Breast epithelium (tissue), 4 donors: ENCODE measurements at regions not wholly inside any gene's neighbourhood (a gene's known extent, or its start where the extent isn't known, plus 50 kb on each side); places are given as distances from the start of the nearest gene placed in this dataset.

Experiments used
- DNase-seq, 2 donors: peaks; one replicate each; pipeline ENCODE4 v3.0.0-alpha.2; 2019; ENCODE audit warnings: low spot score in 2 of 2
- H3K27ac ChIP-seq, 2 donors: fragments of 200-600 bp; sonication (generic) in 1 of 2; one replicate each; pipeline ENCODE4 v1.5.1; 2016 to 2019; ENCODE audit warnings: mild to moderate bottlenecking in 1 of 2
- H3K27me3 ChIP-seq, 2 donors: fragments of 200-600 bp; sonication (generic) in 1 of 2; one replicate each; pipeline versions ENCODE4 v1.5.1 to v1.6.0; 2017 to 2019; ENCODE audit warnings: control low read depth in 1 of 2, mild to moderate bottlenecking in 1 of 2
- H3K36me3 ChIP-seq: fragments of 200-600 bp; one replicate; pipeline ENCODE4 v1.5.1; 2019
- H3K4me1 ChIP-seq, 2 donors: fragments of 200-600 bp; sonication (generic); one replicate each; pipeline ENCODE4 v1.5.1; 2016 to 2019; ENCODE audit warnings: control low read depth in 1 of 2
- H3K4me3 ChIP-seq, 3 donors: fragments of 200-600 bp; sonication (generic); 1 replicate in 2 of 3; 2 replicates in 1 of 3; pipeline ENCODE4 v1.5.1; 2016 to 2019; ENCODE audit warnings: mild to moderate bottlenecking in 3 of 3, moderate library complexity in 2 of 3
- H3K9me3 ChIP-seq, 2 donors: fragments of 200-600 bp; sonication (generic) in 1 of 2; one replicate each; pipeline ENCODE4 v1.5.1; 2016 to 2019; ENCODE audit warnings: control low read depth in 1 of 2
- CTCF ChIP-seq, 3 donors: fragments of 450-650 bp; IDR thresholded peaks; one replicate each; pipeline ENCODE4 v1.5.1; 2016 to 2017; ENCODE audit warnings: antibody characterized with exemption in 3 of 3, mild to moderate bottlenecking in 3 of 3, moderate library complexity in 3 of 3
- POLR2A ChIP-seq: fragments of 450-650 bp; IDR thresholded peaks from one replicate; pipeline ENCODE4 v1.6.1; 2016; ENCODE audit warnings: antibody characterized with exemption, mild to moderate bottlenecking, moderate library complexity
- POLR2AphosphoS5 ChIP-seq, 3 donors: sonication (generic); formaldehyde crosslinking; IDR thresholded peaks; one replicate each; pipeline ENCODE4 v1.6.1; 2017; ENCODE audit warnings: antibody characterized with exemption in 3 of 3
- intact Hi-C: fragments of 100-400 bp; cut with DNase I; formaldehyde crosslinking; loops from one replicate; pipeline ENCODE4 v1.15.1; 2023; ENCODE audit warnings: low total_unique reads

GRCh38 chr2:156006721-156007618 is 325.6 kb downstream of the NR4A2 start:
- intact Hi-C loops: no loop called here
- DNase-seq: no peak
- no peaks in the 10 kb centered on the region for H3K4me1 ChIP-seq
- H3K27ac ChIP-seq: no peak overlapping the region
- H3K9me3 ChIP-seq: peaks cover 0 to 7% of the 10 kb centered on the region in 2 donors
- no peaks in the 10 kb centered on the region for H3K27me3 ChIP-seq
- H3K4me3 ChIP-seq: no peak overlapping the region
- no peaks in the 10 kb centered on the region for H3K36me3 ChIP-seq
- TF ChIP-seq CTCF (IDR thresholded peaks at IDR 0.05) (no peak), POLR2AphosphoS5 (IDR thresholded peaks at IDR 0.05) (no peak), POLR2A (no peak)

- intact Hi-C loops: no loop called here
- no peaks in the 10 kb centered on the region for H3K27me3 ChIP-seq
- H3K27ac ChIP-seq: no peak overlapping the region
- no peak for DNase-seq
- no peaks in the 10 kb centered on the region for H3K4me1 ChIP-seq
- H3K36me3 ChIP-seq: no peaks in the 10 kb centered on the region
- no peak overlapping the region for H3K4me3 ChIP-seq
- TF ChIP-seq CTCF (IDR thresholded peaks at IDR 0.05) (no peak), POLR2A (no peak)
- H3K9me3 ChIP-seq: peaks cover 0 to 4% of the 10 kb centered on the region in 2 donors
Observed at GRCh38 chr2:156005999-156006712, 326.4 kb downstream of the NR4A2 start.

- no peaks in the 10 kb centered on the region for H3K9me3 ChIP-seq
- H3K27ac ChIP-seq: no peak overlapping the region
- intact Hi-C loops: no loop called here
- no peak overlapping the region for H3K4me3 ChIP-seq
- TF ChIP-seq CTCF (IDR thresholded peaks at IDR 0.05): no peak
- TF ChIP-seq POLR2A: no peak
- no peak for TF ChIP-seq POLR2AphosphoS5 (IDR thresholded peaks at IDR 0.05)
- no peaks in the 10 kb centered on the region for H3K36me3 ChIP-seq
- H3K27me3 ChIP-seq: no peaks in the 10 kb centered on the region
- DNase-seq: no peak
- H3K4me1 ChIP-seq: no peaks in the 10 kb centered on the region
Observed at GRCh38 chr2:156005531-156005930, 327.0 kb downstream of the NR4A2 start.

GRCh38 chr2:156004459-156004858 is 328.1 kb downstream of the NR4A2 start:
- Histone ChIP-seq H3K4me1 (no peaks in the 10 kb centered on the region), H3K4me3 (no peak overlapping the region), H3K9me3 (no peaks in the 10 kb centered on the region), H3K36me3 (no peaks in the 10 kb centered on the region), H3K27ac (no peak overlapping the region), H3K27me3 (no peaks in the 10 kb centered on the region)
- TF ChIP-seq POLR2AphosphoS5 (IDR thresholded peaks at IDR 0.05) (no peak), POLR2A (no peak), CTCF (IDR thresholded peaks at IDR 0.05) (no peak)
- no peak for DNase-seq
- intact Hi-C loops: no loop called here

- H3K27me3 ChIP-seq: no peaks in the 10 kb centered on the region
- H3K36me3 ChIP-seq: no peaks in the 10 kb centered on the region
- H3K27ac ChIP-seq: no peak overlapping the region
- TF ChIP-seq POLR2A: no peak
- TF ChIP-seq CTCF (IDR thresholded peaks at IDR 0.05): no peak
- TF ChIP-seq POLR2AphosphoS5 (IDR thresholded peaks at IDR 0.05): no peak
- no peaks in the 10 kb centered on the region for H3K9me3 ChIP-seq
- no peak for DNase-seq
- H3K4me1 ChIP-seq: no peaks in the 10 kb centered on the region
- no peak overlapping the region for H3K4me3 ChIP-seq
- intact Hi-C loops: no loop called here
Observed at GRCh38 chr2:156003780-156004179, 328.7 kb downstream of the NR4A2 start.
